Endodermal cell (in vitro differentiated cells): ENCODE measurements at regions not wholly inside any gene's neighbourhood (a gene's known extent, or its start where the extent isn't known, plus 50 kb on each side); places are given as distances from the start of the nearest gene placed in this dataset.
"Not testable (repeated sequence)": the region's sequence is repeated elsewhere in the genome, so short reads cannot be mapped to it uniquely, and the experiment has no call there.

Experiments
- DNase-seq: peaks from one replicate; pipeline ENCODE4 v3.0.0-alpha.2; 2017
- H3K27ac ChIP-seq: 2 replicates; pipeline ENCODE4 v1.5.1; 2013; ENCODE audit warnings: mild to moderate bottlenecking, low read depth, low read length, moderate library complexity
- H3K27me3 ChIP-seq: 2 replicates; pipeline ENCODE4 v1.6.1; 2013; ENCODE audit warnings: mild to moderate bottlenecking, low read length, moderate library complexity; ENCODE audit not compliant: insufficient read depth, control insufficient read depth, poor library complexity, severe bottlenecking
- H3K36me3 ChIP-seq: 2 replicates; pipeline ENCODE4 v1.7.0; 2013; ENCODE audit warnings: mild to moderate bottlenecking, low read length, moderate library complexity; ENCODE audit not compliant: control insufficient read depth, insufficient read depth
- H3K4me1 ChIP-seq: one replicate; pipeline ENCODE4 v1.7.0; 2013; ENCODE audit warnings: low read length; ENCODE audit not compliant: control insufficient read depth, insufficient read depth
- H3K4me3 ChIP-seq: 2 replicates; pipeline ENCODE4 v1.5.1; 2013; ENCODE audit warnings: mild to moderate bottlenecking, low read length, moderate library complexity
- H3K9ac ChIP-seq: 2 replicates; pipeline ENCODE4 v1.6.1; 2013; ENCODE audit warnings: mild to moderate bottlenecking, low read length, moderate library complexity; ENCODE audit not compliant: poor library complexity, severe bottlenecking; ENCODE audit errors: extremely low read depth
- H3K9me3 ChIP-seq: 2 replicates; pipeline ENCODE4 v1.6.1; 2013; ENCODE audit warnings: mild to moderate bottlenecking, low read length, moderate library complexity; ENCODE audit not compliant: control insufficient read depth
- H3K27ac Mint-ChIP-seq: 2 replicates; pipeline ENCODE4 v1.8.0; 2020; ENCODE audit warnings: mixed read lengths
- H3K27me3 Mint-ChIP-seq: 2 replicates; pipeline ENCODE4 v1.8.0; 2021; ENCODE audit warnings: mild to moderate bottlenecking, mixed read lengths; ENCODE audit not compliant: insufficient read depth
- H3K36me3 Mint-ChIP-seq: 2 replicates; pipeline ENCODE4 v1.8.0; 2020; ENCODE audit warnings: low read depth, mixed read lengths
- H3K4me1 Mint-ChIP-seq: 2 replicates; pipeline ENCODE4 v1.8.0; 2020; ENCODE audit warnings: mixed read lengths
- H3K4me3 Mint-ChIP-seq: 2 replicates; pipeline ENCODE4 v1.8.0; 2020; ENCODE audit warnings: mild to moderate bottlenecking, moderate library complexity, mixed read lengths
- H3K9me3 Mint-ChIP-seq: 2 replicates; pipeline ENCODE4 v1.8.0; 2020; ENCODE audit warnings: mild to moderate bottlenecking, mixed read lengths
- CTCF ChIP-seq: fragments of 200-600 bp; sonication (generic); conservative IDR thresholded peaks from 2 replicates; pipeline ENCODE4 v1.5.0; 2021; ENCODE audit warnings: antibody characterized with exemption, mild to moderate bottlenecking
- WGBS, 2 experiments: methylation state at CpG; one replicate each; pipeline versions ENCODE4 v1.1.5 to v1.1.7; 2013; ENCODE audit warnings: missing lambda C conversion rate in 2 of 2, mixed read lengths in 1 of 2; ENCODE audit not compliant: insufficient coverage in 1 of 2, insufficient read length in 1 of 2; 5-methylcytosine and 5-hydroxymethylcytosine counted together

GRCh38 chr15:67930720-67931119 is 90.9 kb upstream of the RNU6-1 start:
- no peaks in the 10 kb centered on the region for H3K27me3 ChIP-seq
- H3K4me1 ChIP-seq: no peaks in the 10 kb centered on the region
- H3K9ac ChIP-seq: no peak overlapping the region
- peaks cover 11% of the 10 kb centered on the region for H3K4me1 Mint-ChIP-seq
- H3K36me3 ChIP-seq: no peaks in the 10 kb centered on the region
- H3K4me3 ChIP-seq: no peak overlapping the region
- no peak for TF ChIP-seq CTCF
- no peaks in the 10 kb centered on the region for H3K36me3 Mint-ChIP-seq
- peaks cover under 1% of the 10 kb centered on the region for H3K9me3 ChIP-seq
- H3K9me3 Mint-ChIP-seq: no peaks in the 10 kb centered on the region
- H3K4me3 Mint-ChIP-seq: no peak overlapping the region
- H3K27ac ChIP-seq: no peak overlapping the region
- DNase-seq: no peak
- H3K27me3 Mint-ChIP-seq: peaks cover 2% of the 10 kb centered on the region
- WGBS, 2 experiments: 91 to 100% methylated on average over 2 of the region's 2 CpGs
- H3K27ac Mint-ChIP-seq: no peak overlapping the region

GRCh38 chr15:67931861-67932260 is 92.0 kb upstream of the RNU6-1 start:
- TF ChIP-seq CTCF: no peak
- Histone ChIP-seq H3K9me3 (peaks cover 7% of the 10 kb centered on the region), H3K27me3 (no peaks in the 10 kb centered on the region), H3K4me1 (no peaks in the 10 kb centered on the region), H3K9ac (no peak overlapping the region), H3K4me3 (no peak overlapping the region), H3K27ac (no peak overlapping the region), H3K36me3 (no peaks in the 10 kb centered on the region)
- DNase-seq: no peak
- Mint-ChIP-seq H3K4me3 (no peak overlapping the region), H3K27ac (no peak overlapping the region), H3K27me3 (peaks cover 2% of the 10 kb centered on the region), H3K36me3 (no peaks in the 10 kb centered on the region), H3K4me1 (peaks cover 13% of the 10 kb centered on the region), H3K9me3 (no peaks in the 10 kb centered on the region)
- WGBS, 2 experiments: 94 to 97% methylated on average over 2 to 3 of the region's 3 CpGs

- not testable (repeated sequence) for H3K4me1 Mint-ChIP-seq, H3K4me3 Mint-ChIP-seq, H3K36me3 ChIP-seq, H3K27me3 ChIP-seq, DNase-seq, H3K9me3 ChIP-seq, H3K27ac ChIP-seq, H3K9me3 Mint-ChIP-seq, H3K27me3 Mint-ChIP-seq, H3K36me3 Mint-ChIP-seq, H3K4me3 ChIP-seq, H3K27ac Mint-ChIP-seq, H3K4me1 ChIP-seq, H3K9ac ChIP-seq
- 84 to 100% methylated on average over 1 to 3 of the region's 3 CpGs for WGBS, 2 experiments
Measured at GRCh38 chr15:67934126-67934525, 94.3 kb upstream of the RNU6-1 start.

GRCh38 chr15:67935244-67935643 is 95.4 kb upstream of the RNU6-1 start:
- H3K4me3 Mint-ChIP-seq: no peak overlapping the region
- Histone ChIP-seq H3K27me3 (no peaks in the 10 kb centered on the region), H3K9me3 (peaks cover 7% of the 10 kb centered on the region), H3K4me3 (no peak overlapping the region), H3K27ac (no peak overlapping the region), H3K36me3 (no peaks in the 10 kb centered on the region), H3K9ac (no peak overlapping the region), H3K4me1 (no peaks in the 10 kb centered on the region)
- H3K4me1 Mint-ChIP-seq: peaks cover 7% of the 10 kb centered on the region
- no peak for TF ChIP-seq CTCF
- H3K27me3 Mint-ChIP-seq: no peaks in the 10 kb centered on the region
- H3K36me3 Mint-ChIP-seq: no peaks in the 10 kb centered on the region
- no peak for DNase-seq
- no peaks in the 10 kb centered on the region for H3K9me3 Mint-ChIP-seq
- no peak overlapping the region for H3K27ac Mint-ChIP-seq
